Breast epithelium (tissue), 4 donors: ENCODE measurements at regions not wholly inside any gene's neighbourhood (a gene's known extent, or its start where the extent isn't known, plus 50 kb on each side); places are given as distances from the start of the nearest gene placed in this dataset.

Experiments
- DNase-seq, 2 donors: peaks; one replicate each; pipeline ENCODE4 v3.0.0-alpha.2; 2019; ENCODE audit warnings: low spot score in 2 of 2
- H3K27ac ChIP-seq, 2 donors: fragments of 200-600 bp; sonication (generic) in 1 of 2; one replicate each; pipeline ENCODE4 v1.5.1; 2016 to 2019; ENCODE audit warnings: mild to moderate bottlenecking in 1 of 2
- H3K27me3 ChIP-seq, 2 donors: fragments of 200-600 bp; sonication (generic) in 1 of 2; one replicate each; pipeline versions ENCODE4 v1.5.1 to v1.6.0; 2017 to 2019; ENCODE audit warnings: control low read depth in 1 of 2, mild to moderate bottlenecking in 1 of 2
- H3K36me3 ChIP-seq: fragments of 200-600 bp; one replicate; pipeline ENCODE4 v1.5.1; 2019
- H3K4me1 ChIP-seq, 2 donors: fragments of 200-600 bp; sonication (generic); one replicate each; pipeline ENCODE4 v1.5.1; 2016 to 2019; ENCODE audit warnings: control low read depth in 1 of 2
- H3K4me3 ChIP-seq, 3 donors: fragments of 200-600 bp; sonication (generic); 1 replicate in 2 of 3; 2 replicates in 1 of 3; pipeline ENCODE4 v1.5.1; 2016 to 2019; ENCODE audit warnings: mild to moderate bottlenecking in 3 of 3, moderate library complexity in 2 of 3
- H3K9me3 ChIP-seq, 2 donors: fragments of 200-600 bp; sonication (generic) in 1 of 2; one replicate each; pipeline ENCODE4 v1.5.1; 2016 to 2019; ENCODE audit warnings: control low read depth in 1 of 2
- CTCF ChIP-seq, 3 donors: fragments of 450-650 bp; IDR thresholded peaks; one replicate each; pipeline ENCODE4 v1.5.1; 2016 to 2017; ENCODE audit warnings: antibody characterized with exemption in 3 of 3, mild to moderate bottlenecking in 3 of 3, moderate library complexity in 3 of 3
- POLR2A ChIP-seq: fragments of 450-650 bp; IDR thresholded peaks from one replicate; pipeline ENCODE4 v1.6.1; 2016; ENCODE audit warnings: antibody characterized with exemption, mild to moderate bottlenecking, moderate library complexity
- POLR2AphosphoS5 ChIP-seq, 3 donors: sonication (generic); formaldehyde crosslinking; IDR thresholded peaks; one replicate each; pipeline ENCODE4 v1.6.1; 2017; ENCODE audit warnings: antibody characterized with exemption in 3 of 3
- intact Hi-C: fragments of 100-400 bp; cut with DNase I; formaldehyde crosslinking; loops from one replicate; pipeline ENCODE4 v1.15.1; 2023; ENCODE audit warnings: low total_unique reads

GRCh38 chr10:91156196-91156595, 64.3 kb upstream of the PCGF5 start:
- no peak for DNase-seq
- intact Hi-C loops, result no loop called here
- no peaks in the 10 kb centered on the region for H3K9me3 ChIP-seq

GRCh38 chr10:91159254-91159783, 61.1 kb upstream of the PCGF5 start:
- no peaks in the 10 kb centered on the region for H3K36me3 ChIP-seq
- no peak overlapping the region for H3K27ac ChIP-seq
- H3K9me3 ChIP-seq, result no peaks in the 10 kb centered on the region
- H3K27me3 ChIP-seq, result no peaks in the 10 kb centered on the region
- DNase-seq, result no peak
- H3K4me1 ChIP-seq, result no peaks in the 10 kb centered on the region
- no peak overlapping the region for H3K4me3 ChIP-seq
- TF ChIP-seq POLR2AphosphoS5 (IDR thresholded peaks at IDR 0.05), result no peak
- TF ChIP-seq POLR2A, result no peak
- TF ChIP-seq CTCF (IDR thresholded peaks at IDR 0.05), result no peak
- intact Hi-C loops, result no loop called here

More at GRCh38 chr10:91156196-91156595, 64.3 kb upstream of the PCGF5 start:
- Histone ChIP-seq H3K27ac (no peak overlapping the region), H3K4me3 (no peak overlapping the region), H3K27me3 (no peaks in the 10 kb centered on the region), H3K4me1 (no peaks in the 10 kb centered on the region), H3K36me3 (no peaks in the 10 kb centered on the region)
- TF ChIP-seq CTCF (IDR thresholded peaks at IDR 0.05), result no peak
- TF ChIP-seq POLR2AphosphoS5 (IDR thresholded peaks at IDR 0.05), result no peak
- no peak for TF ChIP-seq POLR2A

GRCh38 chr10:91162050-91162494, 58.4 kb upstream of the PCGF5 start:
- intact Hi-C loops, result no loop called here
- no peaks in the 10 kb centered on the region for H3K4me1 ChIP-seq
- no peaks in the 10 kb centered on the region for H3K36me3 ChIP-seq
- TF ChIP-seq POLR2AphosphoS5 (IDR thresholded peaks at IDR 0.05) (no peak), CTCF (IDR thresholded peaks at IDR 0.05) (no peak), POLR2A (no peak)
- H3K9me3 ChIP-seq, result no peaks in the 10 kb centered on the region
- peak overlapping the region; percentile 98 for H3K27ac ChIP-seq
- H3K4me3 ChIP-seq, result peak overlapping the region; percentile 85 to 97 (median 96)
- H3K27me3 ChIP-seq, result no peaks in the 10 kb centered on the region
- peak in 1 of 2 donors; percentile 36 for DNase-seq

- no peaks in the 10 kb centered on the region for H3K4me1 ChIP-seq
- TF ChIP-seq POLR2A (no peak), POLR2AphosphoS5 (IDR thresholded peaks at IDR 0.05) (peak in 1 of 3 donors; percentile 3)
- peak overlapping the region; percentile 85 to 97 (median 96) for H3K4me3 ChIP-seq
- H3K27me3 ChIP-seq, result no peaks in the 10 kb centered on the region
- intact Hi-C loops, result no loop called here
- H3K9me3 ChIP-seq, result no peaks in the 10 kb centered on the region
- peak overlapping the region; percentile 98 for H3K27ac ChIP-seq
- no peaks in the 10 kb centered on the region for H3K36me3 ChIP-seq
- peak; percentile 64 to 74 for DNase-seq
Measured at GRCh38 chr10:91162495-91163268, 57.8 kb upstream of the PCGF5 start.

- Histone ChIP-seq H3K36me3 (no peaks in the 10 kb centered on the region), H3K4me3 (peak overlapping the region; percentile 85 to 97 (median 96)), H3K27me3 (no peaks in the 10 kb centered on the region), H3K4me1 (no peaks in the 10 kb centered on the region), H3K9me3 (no peaks in the 10 kb centered on the region), H3K27ac (peak overlapping the region; percentile 98)
- peak in 1 of 2 donors; percentile 48 for DNase-seq
- intact Hi-C loops, result no loop called here
- TF ChIP-seq POLR2A, result no peak
- TF ChIP-seq CTCF (IDR thresholded peaks at IDR 0.05), result no peak
- peak in 2 of 3 donors; percentile 8 to 12 for TF ChIP-seq POLR2AphosphoS5 (IDR thresholded peaks at IDR 0.05)
Measured at GRCh38 chr10:91163269-91163868, 57.1 kb upstream of the PCGF5 start.
